SK-N-MC (cell line): ENCODE measurements at regions not wholly inside any gene's neighbourhood (a gene's known extent, or its start where the extent isn't known, plus 50 kb on each side); places are given as distances from the start of the nearest gene placed in this dataset.

ENCODE experiments used
- EZH2 ChIP-seq: fragments of 200-600 bp; sonication (generic); IDR thresholded peaks from one replicate; pipeline ENCODE4 v1.6.1; 2017; ENCODE audit warnings: antibody characterized with exemption
- POLR2AphosphoS5 ChIP-seq: IDR thresholded peaks from 2 replicates; pipeline ENCODE4 v1.6.1; 2012; ENCODE audit warnings: mild to moderate bottlenecking, low read depth, low read length, borderline replicate concordance

DNA sequence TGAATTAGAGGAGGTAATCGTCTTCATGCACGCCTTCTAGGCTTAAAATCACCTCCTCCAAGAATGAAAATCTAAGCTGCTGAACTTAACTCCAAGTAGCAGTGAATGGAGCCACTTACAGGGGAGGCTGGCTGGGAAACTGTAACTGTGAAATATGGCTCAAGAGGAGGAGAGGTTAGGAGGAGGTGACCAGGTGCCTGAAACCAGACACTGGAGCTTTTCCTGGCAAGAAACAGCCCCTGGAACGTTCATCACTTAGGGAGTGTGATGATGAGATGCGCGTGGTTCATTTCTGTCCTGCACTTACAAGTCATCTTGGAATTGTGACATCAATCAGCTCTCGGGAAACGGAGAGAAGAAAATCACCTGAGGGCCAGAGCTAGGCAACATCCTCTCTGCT lies 62.3 kb upstream of the TMEM132C start:
- TF ChIP-seq POLR2AphosphoS5 (no peak), EZH2 (no peak)
